Trophoblast cell (in vitro differentiated cells and primary cell): ENCODE measurements at regions not wholly inside any gene's neighbourhood (a gene's known extent, or its start where the extent isn't known, plus 50 kb on each side); places are given as distances from the start of the nearest gene placed in this dataset.

Source experiments
- DNase-seq, 2 donors: peaks; one replicate each; pipeline ENCODE4 v3.0.0-alpha.2; 2016
- H2AFZ ChIP-seq: 2 replicates; pipeline ENCODE4 v1.6.1; 2013; ENCODE audit warnings: low read length, moderate library complexity, mild to moderate bottlenecking; ENCODE audit not compliant: insufficient read depth, poor library complexity
- H2AK5ac ChIP-seq: 2 replicates; pipeline ENCODE4 v1.6.1; 2013; ENCODE audit warnings: mild to moderate bottlenecking, low read length
- H2BK120ac ChIP-seq: 2 replicates; pipeline ENCODE4 v1.6.1; 2013; ENCODE audit warnings: low read length, mild to moderate bottlenecking, moderate library complexity; ENCODE audit not compliant: insufficient read depth, poor library complexity
- H2BK12ac ChIP-seq: 2 replicates; pipeline ENCODE4 v1.6.1; 2013; ENCODE audit warnings: mild to moderate bottlenecking, low read length, moderate library complexity
- H2BK5ac ChIP-seq: 2 replicates; pipeline ENCODE4 v1.6.1; 2013; ENCODE audit warnings: low read length, low read depth, moderate library complexity, mild to moderate bottlenecking; ENCODE audit not compliant: poor library complexity
- H3K14ac ChIP-seq: 2 replicates; pipeline ENCODE4 v1.6.1; 2013; ENCODE audit warnings: mild to moderate bottlenecking, low read length
- H3K18ac ChIP-seq: 2 replicates; pipeline ENCODE4 v1.6.1; 2013; ENCODE audit warnings: mild to moderate bottlenecking, low read length
- H3K23ac ChIP-seq: 2 replicates; pipeline ENCODE4 v1.6.1; 2013; ENCODE audit warnings: low read length
- H3K27ac ChIP-seq: 2 replicates; pipeline ENCODE4 v1.5.1; 2013; ENCODE audit warnings: low read depth, mild to moderate bottlenecking, inconsistent platforms, low read length, moderate library complexity
- H3K27me3 ChIP-seq: 2 replicates; pipeline ENCODE4 v1.6.1; 2013; ENCODE audit warnings: inconsistent platforms, mild to moderate bottlenecking, low read length, moderate library complexity; ENCODE audit not compliant: insufficient read depth
- H3K36me3 ChIP-seq, 2 experiments: 1 replicate in 1 of 2; 2 replicates in 1 of 2; pipeline ENCODE4 v1.6.1; 2013; ENCODE audit warnings: low read length in 2 of 2, mild to moderate bottlenecking in 2 of 2, moderate library complexity in 1 of 2; ENCODE audit not compliant: insufficient read depth in 2 of 2, control insufficient read depth in 1 of 2
- H3K4ac ChIP-seq: 2 replicates; pipeline ENCODE4 v1.6.1; 2013; ENCODE audit warnings: low read depth, mild to moderate bottlenecking, low read length, moderate library complexity
- H3K4me1 ChIP-seq, 2 experiments: 1 replicate in 1 of 2; 2 replicates in 1 of 2; pipeline ENCODE4 v1.6.1; 2013; ENCODE audit warnings: low read length in 2 of 2, mild to moderate bottlenecking in 2 of 2, moderate library complexity in 1 of 2; ENCODE audit not compliant: insufficient read depth in 2 of 2, control insufficient read depth in 1 of 2
- H3K4me2 ChIP-seq: 2 replicates; pipeline ENCODE4 v1.6.1; 2013; ENCODE audit warnings: inconsistent platforms, mild to moderate bottlenecking, low read length, moderate library complexity
- H3K4me3 ChIP-seq: 2 replicates; pipeline ENCODE4 v1.5.1; 2013; ENCODE audit warnings: mild to moderate bottlenecking, low read depth, low read length, inconsistent platforms
- H3K79me1 ChIP-seq: one replicate; pipeline ENCODE4 v1.6.1; 2013; ENCODE audit warnings: low read length
- H3K79me2 ChIP-seq: 2 replicates; pipeline ENCODE4 v1.6.1; 2013; ENCODE audit warnings: low read length, mild to moderate bottlenecking; ENCODE audit not compliant: control insufficient read depth, insufficient read depth, poor library complexity
- H3K9ac ChIP-seq: 2 replicates; pipeline ENCODE4 v1.6.1; 2013; ENCODE audit warnings: mild to moderate bottlenecking, low read length
- H3K9me3 ChIP-seq: 2 replicates; pipeline ENCODE4 v1.6.1; 2013; ENCODE audit warnings: low read depth, mild to moderate bottlenecking, control low read depth, inconsistent platforms, low read length; ENCODE audit not compliant: insufficient read depth
- H4K12ac ChIP-seq: 2 replicates; pipeline ENCODE4 v1.6.1; 2013; ENCODE audit warnings: low read depth, mild to moderate bottlenecking, low read length, moderate library complexity
- H4K8ac ChIP-seq: 2 replicates; pipeline ENCODE4 v1.6.1; 2013; ENCODE audit warnings: low read depth, mild to moderate bottlenecking, low read length, moderate library complexity
- H4K91ac ChIP-seq: one replicate; pipeline ENCODE4 v1.6.1; 2013; ENCODE audit warnings: low read depth, mild to moderate bottlenecking, low read length, moderate library complexity
- WGBS: extraction: QIAGEN DNeasy Blood & Tissue Kit; methylation state at CpG from one replicate; pipeline ENCODE4 v1.1.7; 2013; ENCODE audit warnings: missing lambda C conversion rate; ENCODE audit not compliant: insufficient read length, insufficient coverage; ENCODE audit errors: extremely low coverage; 5-methylcytosine and 5-hydroxymethylcytosine counted together

- Histone ChIP-seq H2AFZ (no peak overlapping the region), H3K18ac (no peak overlapping the region), H4K12ac (no peak overlapping the region), H3K4me2 (no peak overlapping the region), H3K14ac (no peak overlapping the region), H2BK120ac (no peak overlapping the region), H4K8ac (no peak overlapping the region), H3K4ac (no peak overlapping the region), H3K27ac (no peak overlapping the region), H3K36me3 (no peaks in the 10 kb centered on the region), H3K23ac (no peak overlapping the region), H2BK5ac (no peak overlapping the region), H4K91ac (no peak overlapping the region), H3K27me3 (no peaks in the 10 kb centered on the region), H2BK12ac (no peak overlapping the region), H2AK5ac (no peak overlapping the region), H3K4me1 (peaks cover 3 to 5% of the 10 kb centered on the region in 2 experiments), H3K9ac (no peak overlapping the region), H3K4me3 (no peak overlapping the region), H3K79me1 (peaks cover 2% of the 10 kb centered on the region), H3K9me3 (no peaks in the 10 kb centered on the region), H3K79me2 (no peaks in the 10 kb centered on the region)
- no CpG with 5 or more reads among the region's 5 CpGs for WGBS
- no peak for DNase-seq
Measured at GRCh38 chr1:216843409-216843808, 120.2 kb upstream of the ESRRG start.

GRCh38 chr1:216841165-216841564 is 117.9 kb upstream of the ESRRG start:
- Histone ChIP-seq H3K79me2 (no peaks in the 10 kb centered on the region), H2AFZ (no peak overlapping the region), H3K4ac (no peak overlapping the region), H3K4me3 (no peak overlapping the region), H3K14ac (no peak overlapping the region), H3K27me3 (no peaks in the 10 kb centered on the region), H3K27ac (no peak overlapping the region), H3K18ac (no peak overlapping the region), H3K23ac (no peak overlapping the region), H3K9ac (no peak overlapping the region), H4K12ac (no peak overlapping the region), H3K79me1 (peaks cover 2% of the 10 kb centered on the region), H2AK5ac (no peak overlapping the region), H4K91ac (no peak overlapping the region), H3K36me3 (no peaks in the 10 kb centered on the region), H2BK120ac (no peak overlapping the region), H4K8ac (no peak overlapping the region), H2BK5ac (no peak overlapping the region), H3K4me2 (no peak overlapping the region), H3K9me3 (no peaks in the 10 kb centered on the region), H3K4me1 (peaks cover 3% of the 10 kb centered on the region in 2 experiments), H2BK12ac (no peak overlapping the region)
- no peak for DNase-seq
- WGBS, result no CpG with 5 or more reads among the region's 3 CpGs

GRCh38 chr1:216836316-216836715 is 113.1 kb upstream of the ESRRG start:
- H3K23ac ChIP-seq, result no peak overlapping the region
- no peak overlapping the region for H3K4ac ChIP-seq
- H2BK12ac ChIP-seq, result no peak overlapping the region
- H4K91ac ChIP-seq, result no peak overlapping the region
- no peak for DNase-seq
- H4K8ac ChIP-seq, result no peak overlapping the region
- H3K14ac ChIP-seq, result no peak overlapping the region
- peaks cover 0 to 3% of the 10 kb centered on the region in 2 experiments for H3K4me1 ChIP-seq
- no peak overlapping the region for H2AFZ ChIP-seq
- H3K79me2 ChIP-seq, result no peaks in the 10 kb centered on the region
- no peak overlapping the region for H3K4me2 ChIP-seq
- no peak overlapping the region for H3K27ac ChIP-seq
- H4K12ac ChIP-seq, result no peak overlapping the region
- no peak overlapping the region for H3K4me3 ChIP-seq
- no peak overlapping the region for H3K18ac ChIP-seq
- WGBS, result no CpG with 5 or more reads among the region's 3 CpGs
- no peaks in the 10 kb centered on the region for H3K27me3 ChIP-seq
- H3K9ac ChIP-seq, result no peak overlapping the region
- no peak overlapping the region for H2BK5ac ChIP-seq
- H3K79me1 ChIP-seq, result no peaks in the 10 kb centered on the region
- no peaks in the 10 kb centered on the region for H3K36me3 ChIP-seq
- no peaks in the 10 kb centered on the region for H3K9me3 ChIP-seq
- H2BK120ac ChIP-seq, result no peak overlapping the region
- no peak overlapping the region for H2AK5ac ChIP-seq

GRCh38 chr1:216833509-216833908 is 110.3 kb upstream of the ESRRG start:
- Histone ChIP-seq H3K9ac (no peak overlapping the region), H2AK5ac (no peak overlapping the region), H3K23ac (no peak overlapping the region), H3K18ac (no peak overlapping the region), H2BK12ac (no peak overlapping the region), H4K91ac (no peak overlapping the region), H3K9me3 (no peaks in the 10 kb centered on the region), H3K79me2 (no peaks in the 10 kb centered on the region), H2BK5ac (no peak overlapping the region), H3K4me3 (no peak overlapping the region), H3K14ac (no peak overlapping the region), H2AFZ (no peak overlapping the region), H2BK120ac (no peak overlapping the region), H3K79me1 (no peaks in the 10 kb centered on the region), H4K8ac (no peak overlapping the region), H3K36me3 (no peaks in the 10 kb centered on the region), H3K27ac (no peak overlapping the region), H3K4ac (no peak overlapping the region), H3K27me3 (no peaks in the 10 kb centered on the region), H3K4me1 (peaks cover 0 to 3% of the 10 kb centered on the region in 2 experiments), H3K4me2 (no peak overlapping the region), H4K12ac (no peak overlapping the region)
- DNase-seq, result no peak
- no CpG with 5 or more reads among the region's 4 CpGs for WGBS
